HEK293T (cell line): ENCODE measurements at regions not wholly inside any gene's neighbourhood (a gene's known extent, or its start where the extent isn't known, plus 50 kb on each side); places are given as distances from the start of the nearest gene placed in this dataset.
"Not testable (repeated sequence)": the region's sequence is repeated elsewhere in the genome, so short reads cannot be mapped to it uniquely, and the experiment has no call there.

ENCODE experiments used
- CTCF ChIA-PET: fragments of 350-600 bp; formaldehyde crosslinking; extraction: SDS; loops from one replicate; lab custom pipeline; 2021; ENCODE audit warnings: antibody characterized with exemption, inconsistent platforms; lab: Yijun Ruan, JAX
- POLR2A ChIA-PET: fragments of 350-600 bp; formaldehyde crosslinking; extraction: SDS; loops from one replicate; lab custom pipeline; 2020; ENCODE audit warnings: antibody characterized with exemption, inconsistent platforms; lab: Yijun Ruan, JAX
- DNase-seq: peaks from one replicate; pipeline ENCODE4 v3.0.0; 2012; ENCODE audit warnings: mixed read lengths; ENCODE audit errors: extremely low spot score
- ARNT ChIP-seq: fragments of 450-650 bp; IDR thresholded peaks from 2 replicates; pipeline ENCODE4 v1.6.1; 2017; ENCODE audit warnings: mild to moderate bottlenecking
- BHLHE40 ChIP-seq: fragments of 450-650 bp; IDR thresholded peaks from 2 replicates; pipeline ENCODE4 v1.6.1; 2016; ENCODE audit warnings: mild to moderate bottlenecking, moderate library complexity, borderline replicate concordance
- CTBP1 ChIP-seq: fragments of 450-650 bp; IDR thresholded peaks from 2 replicates; pipeline ENCODE4 v1.6.1; 2016; ENCODE audit warnings: borderline replicate concordance
- ELF4 ChIP-seq: fragments of 450-650 bp; IDR thresholded peaks from 2 replicates; pipeline ENCODE4 v1.6.1; 2017; ENCODE audit warnings: antibody characterized with exemption
- FOXA1 ChIP-seq: fragments of 450-650 bp; IDR thresholded peaks from 2 replicates; pipeline ENCODE4 v1.6.1; 2016; ENCODE audit warnings: mild to moderate bottlenecking
- FOXK2 ChIP-seq: fragments of 450-650 bp; IDR thresholded peaks from 2 replicates; pipeline ENCODE4 v1.6.1; 2016; ENCODE audit warnings: mild to moderate bottlenecking
- FOXM1 ChIP-seq: fragments of 450-650 bp; IDR thresholded peaks from 2 replicates; pipeline ENCODE4 v1.6.1; 2017; ENCODE audit warnings: mild to moderate bottlenecking, borderline replicate concordance
- HDGF ChIP-seq: fragments of 450-650 bp; IDR thresholded peaks from 2 replicates; pipeline ENCODE4 v1.6.1; 2017; ENCODE audit warnings: antibody characterized with exemption, borderline replicate concordance
- L3MBTL2 ChIP-seq: fragments of 450-650 bp; conservative IDR thresholded peaks from 2 replicates; pipeline ENCODE4 v1.6.1; 2016; ENCODE audit warnings: mild to moderate bottlenecking
- LEF1 ChIP-seq: fragments of 450-650 bp; IDR thresholded peaks from 2 replicates; pipeline ENCODE4 v1.6.1; 2017; ENCODE audit warnings: mild to moderate bottlenecking, borderline replicate concordance
- NFRKB ChIP-seq: fragments of 450-650 bp; IDR thresholded peaks from 2 replicates; pipeline ENCODE4 v1.6.1; 2016; ENCODE audit warnings: mild to moderate bottlenecking, moderate library complexity
- SP1 ChIP-seq: fragments of 450-650 bp; IDR thresholded peaks from 2 replicates; pipeline ENCODE4 v1.6.1; 2017
- SUZ12 ChIP-seq: fragments of 450-650 bp; IDR thresholded peaks from 2 replicates; pipeline ENCODE4 v1.6.1; 2016; ENCODE audit warnings: mild to moderate bottlenecking
- TARDBP ChIP-seq: fragments of 450-650 bp; IDR thresholded peaks from 2 replicates; pipeline ENCODE4 v1.6.1; 2016
- ZNF384 ChIP-seq: fragments of 450-650 bp; IDR thresholded peaks from 2 replicates; pipeline ENCODE4 v1.6.1; 2016
- TF ChIP-seq, protein P1 (sequence below): fragments of 450-650 bp; IDR thresholded peaks from 2 replicates; pipeline ENCODE4 v1.6.1; 2016

- POLR2A ChIA-PET: no interaction called here
- CTCF ChIA-PET: no interaction called here
- no peak for DNase-seq
- no peak for TF ChIP-seq SP1
- no peak for TF ChIP-seq FOXK2
Observed at GRCh38 chr1:24252185-24252780, 65.2 kb upstream of the IFNLR1 start.

DNA sequence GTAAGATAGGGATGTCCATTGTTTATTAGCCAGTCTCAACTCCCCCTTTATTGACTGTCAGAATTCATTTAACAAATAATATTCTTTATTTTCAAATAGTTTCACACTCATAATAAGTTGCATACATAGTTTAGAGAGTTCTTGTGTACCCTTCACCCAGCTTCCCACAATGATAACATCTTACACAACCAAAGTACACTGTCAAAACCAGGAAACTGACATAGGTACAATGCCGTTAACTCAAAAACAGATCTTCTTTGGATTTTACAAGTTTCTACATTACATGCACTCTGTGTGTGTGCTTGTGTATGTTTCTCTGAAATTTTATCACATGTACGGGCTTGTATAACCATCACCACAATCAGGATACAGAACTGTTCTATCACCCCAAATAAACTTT lies 64.4 kb upstream of the IFNLR1 start:
- CTCF ChIA-PET: no interaction called here
- POLR2A ChIA-PET: no interaction called here
- no peak for DNase-seq
- TF ChIP-seq FOXM1: no peak
- no peak for TF ChIP-seq HDGF
- TF ChIP-seq L3MBTL2: no peak
- TF ChIP-seq TARDBP: no peak
- TF ChIP-seq NFRKB: no peak
- TF ChIP-seq FOXK2: no peak
- TF ChIP-seq LEF1: no peak
- no peak for TF ChIP-seq SUZ12
- no peak for TF ChIP-seq ELF4
- no peak for TF ChIP-seq SP1
- no peak for TF ChIP-seq ARNT
- TF ChIP-seq FOXA1: no peak
- no peak for TF ChIP-seq ZNF384
- no peak for TF ChIP-seq CTBP1
- no peak for TF ChIP-seq BHLHE40

- TF ChIP-seq NFRKB (no peak), TARDBP (no peak), HDGF (no peak), FOXM1 (no peak), FOXA1 (no peak)
- no peak for DNase-seq
- ChIA-PET POLR2A (no interaction called here), CTCF (no interaction called here)
Observed at GRCh38 chr1:24250791-24251190, 63.7 kb upstream of the IFNLR1 start.

DNA sequence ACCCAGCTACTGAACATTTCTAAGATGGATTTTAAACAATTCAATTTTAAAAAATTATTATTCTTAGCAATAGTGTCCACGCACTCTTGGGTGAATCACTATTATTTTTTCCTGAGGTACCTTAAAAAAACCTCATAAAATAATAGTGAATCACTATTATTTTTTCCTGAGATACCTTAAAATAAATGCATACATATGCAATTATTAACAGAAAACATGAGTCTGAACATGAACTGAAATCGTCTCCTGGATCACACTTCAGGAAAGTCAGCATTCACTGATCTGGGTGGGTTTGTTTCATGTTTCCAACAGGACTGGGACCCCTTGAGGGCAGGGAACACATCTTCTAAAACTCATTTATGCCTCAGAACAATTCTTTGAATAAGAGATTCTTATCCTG lies 63.1 kb upstream of the IFNLR1 start:
- no peak for DNase-seq
- POLR2A ChIA-PET: no interaction called here
- no peak for TF ChIP-seq CTBP1
- no peak for TF ChIP-seq BHLHE40
- TF ChIP-seq ARNT: no peak
- TF ChIP-seq, protein P1, sequence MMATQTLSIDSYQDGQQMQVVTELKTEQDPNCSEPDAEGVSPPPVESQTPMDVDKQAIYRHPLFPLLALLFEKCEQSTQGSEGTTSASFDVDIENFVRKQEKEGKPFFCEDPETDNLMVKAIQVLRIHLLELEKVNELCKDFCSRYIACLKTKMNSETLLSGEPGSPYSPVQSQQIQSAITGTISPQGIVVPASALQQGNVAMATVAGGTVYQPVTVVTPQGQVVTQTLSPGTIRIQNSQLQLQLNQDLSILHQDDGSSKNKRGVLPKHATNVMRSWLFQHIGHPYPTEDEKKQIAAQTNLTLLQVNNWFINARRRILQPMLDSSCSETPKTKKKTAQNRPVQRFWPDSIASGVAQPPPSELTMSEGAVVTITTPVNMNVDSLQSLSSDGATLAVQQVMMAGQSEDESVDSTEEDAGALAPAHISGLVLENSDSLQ: no peak
- no peak for TF ChIP-seq L3MBTL2
- no peak for TF ChIP-seq FOXM1
- TF ChIP-seq SP1: no peak
- no peak for TF ChIP-seq FOXA1
- TF ChIP-seq FOXK2: no peak
- no peak for TF ChIP-seq ZNF384
- TF ChIP-seq SUZ12: no peak
- TF ChIP-seq NFRKB: no peak
- no peak for TF ChIP-seq LEF1
- no peak for TF ChIP-seq ELF4
- TF ChIP-seq TARDBP: no peak
- TF ChIP-seq HDGF: no peak
- CTCF ChIA-PET: no interaction called here

- DNase-seq: no peak
- CTCF ChIA-PET: interaction anchor here (0.5 kb wide), 1 partner anchor 13 kb away, joined by 3 read pairs; no protein-coding TSS in a partner anchor
- no peak for TF ChIP-seq FOXM1
- TF ChIP-seq FOXA1: no peak
- no peak for TF ChIP-seq HDGF
- no peak for TF ChIP-seq L3MBTL2
- no peak for TF ChIP-seq FOXK2
- TF ChIP-seq NFRKB: no peak
- TF ChIP-seq SP1: no peak
- no peak for TF ChIP-seq CTBP1
- TF ChIP-seq LEF1: no peak
- no peak for TF ChIP-seq TARDBP
- no peak for TF ChIP-seq ELF4
- no peak for TF ChIP-seq BHLHE40
- POLR2A ChIA-PET: interaction anchor here (1.0 kb wide), 1 partner anchor 9 kb away, joined by 3 read pairs; no protein-coding TSS in a partner anchor
Observed at GRCh38 chr1:24248859-24249258, 61.8 kb upstream of the IFNLR1 start.

GRCh38 chr1:24247337-24247736 lies 60.2 kb upstream of the IFNLR1 start:
- DNase-seq, CTCF ChIA-PET, POLR2A ChIA-PET: not testable (repeated sequence)

- TF ChIP-seq FOXM1 (no peak), ZNF384 (no peak), TARDBP (no peak)
- no peak for DNase-seq
- ChIA-PET POLR2A (no interaction called here), CTCF (interaction anchor here (0.6 kb wide), 1 partner anchor 678 kb away, joined by 3 read pairs; no protein-coding TSS in a partner anchor)
Observed at GRCh38 chr1:24244519-24245268, 57.6 kb upstream of the IFNLR1 start.

DNA sequence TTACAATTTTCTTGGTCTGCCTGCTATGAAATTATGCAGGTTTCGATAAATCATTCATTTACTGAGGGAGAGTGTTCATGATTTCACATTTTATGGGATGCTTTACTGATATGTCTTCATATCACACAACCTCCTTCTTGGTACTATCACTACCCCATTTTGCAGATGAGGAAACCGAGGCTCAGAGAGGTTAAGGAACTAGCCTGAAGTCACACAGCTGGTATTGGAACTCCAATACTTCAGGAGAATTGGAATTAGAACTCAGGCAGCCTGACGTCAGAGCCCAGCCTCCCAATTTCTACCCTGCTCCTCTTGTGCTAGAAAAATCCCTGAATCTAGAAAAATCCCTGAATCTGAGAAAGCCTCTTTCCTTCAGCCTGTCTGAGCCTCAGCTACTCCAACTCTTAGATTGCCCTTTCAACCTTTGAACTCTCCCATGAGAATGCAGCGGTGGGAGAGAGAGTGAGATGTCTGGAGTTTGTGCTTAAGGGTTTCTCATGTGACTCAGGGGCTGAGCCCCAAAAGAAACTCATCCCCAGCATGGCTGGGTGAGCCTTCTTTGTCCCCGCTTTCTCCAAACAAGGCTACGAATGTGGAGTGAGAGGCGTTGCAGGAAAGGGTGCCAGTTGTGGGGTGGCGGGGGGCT lies 50.8 kb upstream of the IFNLR1 start:
- POLR2A ChIA-PET: no interaction called here
- DNase-seq: no peak
- no peak for TF ChIP-seq LEF1
- TF ChIP-seq FOXA1: no peak
- CTCF ChIA-PET: no interaction called here
